NT2/D1 (cell line): ENCODE measurements at regions not wholly inside any gene's neighbourhood (a gene's known extent, or its start where the extent isn't known, plus 50 kb on each side); places are given as distances from the start of the nearest gene placed in this dataset.

ENCODE experiments used
- SUZ12 ChIP-seq: IDR thresholded peaks from 2 replicates; pipeline ENCODE4 v1.6.1; 2011; ENCODE audit not compliant: insufficient read length, insufficient read depth; ENCODE audit errors: extremely low read depth
- ZNF274 ChIP-seq: IDR thresholded peaks from 2 replicates; pipeline ENCODE4 v1.6.1; 2011; ENCODE audit warnings: mild to moderate bottlenecking, low read depth, low read length

- TF ChIP-seq SUZ12: no peak
- TF ChIP-seq ZNF274: no peak
Measured at GRCh38 chr2:168402531-168402930, 53.5 kb upstream of the CERS6 start.
